Left ventricle myocardium superior (tissue), 1 donor: ENCODE measurements at regions not wholly inside any gene's neighbourhood (a gene's known extent, or its start where the extent isn't known, plus 50 kb on each side); places are given as distances from the start of the nearest gene placed in this dataset.

Source experiments
- ATAC-seq: fragments of 200-7000 bp; cut with Tn5 transposase; one replicate; pipeline ENCODE4 v1.9.1; 2020; ENCODE audit warnings: mild to moderate bottlenecking, moderate library complexity
- DNase-seq: peaks from one replicate; pipeline ENCODE4 v3.0.0-alpha.2; 2020
- intact Hi-C: fragments of 100-400 bp; cut with micrococcal nuclease; formaldehyde crosslinking; loops from one replicate; pipeline ENCODE4 v1.11.0; 2022
- donor health status: DM: no; HTN: yes; CAD: no; lungs with severe emphysema.

- no peak for ATAC-seq
- intact Hi-C loops = no loop called here
- no peak for DNase-seq
These were observed 197.2 kb downstream of the RNF144B start for GRCh38 chr6:18584372-18584771.

DNA sequence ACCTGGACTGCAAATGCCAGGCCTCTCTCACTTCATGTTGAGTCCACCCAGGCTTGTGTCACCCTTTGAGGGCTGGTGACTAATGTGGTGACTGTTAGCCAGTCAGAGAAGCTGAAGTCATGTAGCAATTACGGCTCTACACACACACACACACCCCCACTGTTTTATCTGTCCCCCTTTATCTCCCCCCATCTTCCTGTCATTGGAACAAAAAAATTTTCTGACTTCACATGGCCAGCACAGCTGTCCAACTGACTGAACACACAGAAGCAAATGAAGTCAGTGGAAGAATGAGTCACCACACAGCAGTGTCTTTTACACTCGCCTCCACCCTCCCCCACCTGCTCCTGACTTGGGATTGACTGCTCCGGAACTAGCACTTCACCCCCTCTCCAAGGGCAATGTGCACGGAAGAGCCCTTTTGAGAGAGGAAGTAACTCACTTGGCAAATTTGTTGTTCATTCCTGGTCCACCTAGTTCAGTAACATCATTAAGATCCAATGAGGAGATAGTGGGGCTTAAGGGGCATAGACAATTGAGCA, 198.0 kb downstream of the RNF144B start:
- no peak for DNase-seq
- intact Hi-C loops = no loop called here
- peak; percentile 45 for ATAC-seq

GRCh38 chr6:18586133-18586532, 199.0 kb downstream of the RNF144B start:
- intact Hi-C loops = no loop called here
- DNase-seq = no peak
- no peak for ATAC-seq

GRCh38 chr6:18595774-18596530, 208.8 kb downstream of the RNF144B start:
- DNase-seq = no peak
- peak; percentile 77 for ATAC-seq
- intact Hi-C loops = loop anchor here (10.0 kb wide), 2 partner anchors 619 to 1459 kb away; no protein-coding TSS in a partner anchor

DNA sequence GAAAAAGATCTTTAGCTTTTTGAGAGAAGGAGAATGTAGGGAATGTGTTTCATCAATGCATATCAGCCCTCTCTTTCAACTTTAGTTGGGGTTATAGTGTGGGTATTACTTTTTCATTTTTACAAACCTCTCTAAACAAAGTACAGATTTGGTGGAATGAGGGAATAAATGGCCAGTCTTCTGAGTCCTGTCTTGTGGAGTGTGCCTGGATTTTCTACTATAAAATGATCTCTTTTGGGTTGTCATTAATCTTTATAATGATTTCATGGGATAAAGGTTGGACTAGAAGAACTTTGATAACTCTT, 209.3 kb downstream of the RNF144B start:
- DNase-seq = no peak
- intact Hi-C loops = loop anchor here (10.0 kb wide), 2 partner anchors 618 to 1458 kb away; no protein-coding TSS in a partner anchor
- ATAC-seq = no peak

- DNase-seq (no peak), ATAC-seq (no peak)
- intact Hi-C loops = loop anchor here (10.0 kb wide), 2 partner anchors 616 to 1456 kb away; no protein-coding TSS in a partner anchor
These were observed 211.6 kb downstream of the RNF144B start for GRCh38 chr6:18598551-18599264.

- DNase-seq = no peak
- intact Hi-C loops = no loop called here
- ATAC-seq = no peak
These were observed 213.1 kb downstream of the RNF144B start for GRCh38 chr6:18600255-18600654.

DNA sequence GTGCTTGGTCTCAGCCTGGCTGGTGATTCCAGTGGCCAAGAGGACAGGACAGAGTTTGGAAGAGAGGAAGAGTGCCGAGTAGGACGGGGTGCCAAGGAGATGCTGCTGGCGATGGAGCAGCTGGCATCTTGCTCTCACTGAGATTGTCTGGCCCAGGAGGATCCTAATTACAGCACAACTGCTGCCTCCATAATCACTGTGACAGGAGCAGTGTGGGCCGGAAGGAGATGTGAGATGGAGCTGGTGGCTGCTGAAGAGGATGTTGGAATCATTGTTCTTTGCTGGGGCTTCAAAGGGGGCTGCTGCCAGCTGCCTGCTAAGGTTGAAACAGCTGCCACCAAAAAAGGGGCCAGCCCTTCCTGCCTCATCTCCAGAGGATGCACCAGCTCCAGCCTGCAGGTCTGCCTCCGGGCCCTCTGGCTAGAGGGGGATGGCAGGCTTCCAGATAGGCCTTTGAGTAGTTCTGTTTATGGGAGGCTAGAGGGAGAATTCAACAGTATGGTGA, 214.4 kb downstream of the RNF144B start:
- intact Hi-C loops = no loop called here
- DNase-seq (no peak), ATAC-seq (no peak)

GRCh38 chr6:18602931-18603330, 215.8 kb downstream of the RNF144B start:
- no peak for DNase-seq
- intact Hi-C loops = no loop called here
- no peak for ATAC-seq

- intact Hi-C loops = no loop called here
- ATAC-seq = no peak
- no peak for DNase-seq
These were observed 216.2 kb downstream of the RNF144B start for GRCh38 chr6:18603361-18603760.

GRCh38 chr6:18605841-18606240, 218.7 kb downstream of the RNF144B start:
- no peak for ATAC-seq
- intact Hi-C loops = no loop called here
- DNase-seq = no peak

GRCh38 chr6:18609715-18610114, 222.6 kb downstream of the RNF144B start:
- DNase-seq = no peak
- intact Hi-C loops = no loop called here

DNA sequence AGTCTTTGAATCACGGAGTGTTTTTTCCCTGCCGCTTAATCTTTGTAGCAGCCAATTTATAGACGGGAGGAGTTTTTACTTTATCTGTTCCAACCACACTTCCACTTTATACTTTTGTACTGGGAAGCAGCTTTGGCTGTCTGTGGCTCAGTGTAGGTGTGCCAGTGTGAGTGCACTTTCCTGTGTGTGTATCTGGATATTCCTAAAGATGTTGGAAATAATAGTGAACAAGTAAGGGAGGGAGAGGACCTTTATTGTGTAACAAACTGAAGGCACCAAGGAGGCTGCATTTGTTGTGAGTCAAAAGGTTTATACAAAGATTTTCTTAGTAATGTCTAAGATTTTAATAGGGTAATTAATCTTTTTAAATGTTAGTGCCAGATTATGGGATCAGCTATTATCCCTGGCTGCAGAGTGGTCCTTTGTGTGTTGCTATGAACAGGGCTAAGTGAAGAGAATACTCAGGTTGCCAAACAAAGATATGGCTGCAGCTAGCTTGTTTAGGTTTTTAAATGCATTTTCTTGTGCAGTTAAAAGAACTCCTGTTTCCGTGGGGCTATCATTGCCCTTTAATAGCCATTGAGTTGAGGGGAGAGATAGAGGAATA, 226.3 kb downstream of the RNF144B start:
- intact Hi-C loops = no loop called here
- DNase-seq (no peak), ATAC-seq (no peak)

More at GRCh38 chr6:18609715-18610114, 222.6 kb downstream of the RNF144B start:
- no peak for ATAC-seq

- intact Hi-C loops = no loop called here
- ATAC-seq (no peak), DNase-seq (no peak)
These were observed 242.4 kb downstream of the RNF144B start for GRCh38 chr6:18629571-18629970.

- ATAC-seq = no peak
- intact Hi-C loops = no loop called here
These were observed 245.7 kb downstream of the RNF144B start for GRCh38 chr6:18632670-18633410.

DNA sequence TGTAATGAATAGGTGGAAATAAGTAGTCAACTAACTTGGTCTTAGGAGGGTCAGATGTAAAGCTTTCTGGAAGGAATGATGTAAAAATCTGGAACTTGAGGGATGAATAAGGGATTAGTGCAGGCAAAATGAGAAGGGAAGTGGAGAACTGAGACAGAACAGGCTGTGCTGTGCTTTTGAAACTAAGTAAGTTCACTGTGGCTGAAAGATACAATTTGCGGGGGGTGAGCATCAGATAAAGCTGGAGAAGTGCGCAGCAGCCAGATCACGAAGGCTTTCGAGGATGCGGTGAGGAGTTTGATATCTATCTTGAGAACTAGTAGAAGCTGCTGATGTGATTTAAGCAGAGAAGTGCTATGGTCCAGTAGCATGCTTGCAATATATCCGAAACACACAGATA, 247.8 kb downstream of the RNF144B start:
- DNase-seq (no peak), ATAC-seq (no peak)
- intact Hi-C loops = no loop called here

More at GRCh38 chr6:18632670-18633410, 245.7 kb downstream of the RNF144B start:
- DNase-seq = no peak

- ATAC-seq = no peak
- intact Hi-C loops = no loop called here
- DNase-seq = no peak
These were observed 253.0 kb downstream of the RNF144B start for GRCh38 chr6:18640134-18640533.

DNA sequence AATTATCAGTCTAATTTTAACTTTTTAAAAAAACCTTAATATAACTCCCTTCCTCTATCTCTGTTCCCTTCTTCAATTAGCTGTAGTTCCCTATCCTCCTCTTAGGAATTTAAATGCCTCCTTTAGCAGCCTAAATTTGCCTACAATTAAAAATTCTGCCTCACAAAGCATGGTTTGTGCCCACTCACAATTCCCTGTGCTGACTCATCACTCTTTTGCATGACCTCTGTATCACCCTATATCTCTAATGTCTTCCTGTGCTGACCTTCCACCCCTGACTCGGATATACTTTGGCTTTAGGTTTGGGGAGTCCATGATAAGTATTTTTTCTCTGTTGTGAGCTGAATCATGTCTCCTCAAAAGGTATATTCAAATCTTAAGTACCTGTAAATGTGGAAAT, 253.6 kb downstream of the RNF144B start:
- no peak for ATAC-seq
- intact Hi-C loops = no loop called here

DNA sequence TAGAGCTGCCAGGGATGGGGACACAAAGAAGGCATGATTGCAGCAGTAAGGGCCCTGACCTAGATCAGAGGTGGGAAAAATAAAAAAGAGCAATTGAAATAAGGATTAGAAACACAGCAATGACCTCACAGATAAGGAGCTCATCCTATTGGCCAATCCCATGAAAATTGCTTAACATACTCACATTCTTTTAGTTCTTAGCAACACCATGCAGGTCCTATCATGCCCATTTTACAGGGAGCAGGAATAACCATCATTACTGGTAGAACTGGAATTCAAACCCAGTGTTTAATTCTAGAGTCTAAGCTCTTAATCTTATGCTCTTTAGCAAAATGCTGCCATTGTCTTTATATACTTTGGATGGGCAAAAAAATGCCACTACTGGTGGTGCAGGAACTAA, 267.7 kb downstream of the RNF144B start:
- no peak for DNase-seq
- intact Hi-C loops = no loop called here

More for the DNA sequence above, 253.6 kb downstream of the RNF144B start:
- DNase-seq = no peak

More for the DNA sequence above, 267.7 kb downstream of the RNF144B start:
- ATAC-seq = no peak
